Colonic mucosa (tissue), 4 donors: ENCODE measurements at regions not wholly inside any gene's neighbourhood (a gene's known extent, or its start where the extent isn't known, plus 50 kb on each side); places are given as distances from the start of the nearest gene placed in this dataset.

ENCODE experiments used
- DNase-seq: peaks from one replicate; pipeline ENCODE4 v3.0.0-alpha.2; 2020
- H3K27ac ChIP-seq: fragments of 200-600 bp; one replicate; pipeline ENCODE4 v1.8.0; 2021
- H3K27me3 ChIP-seq: fragments of 200-600 bp; one replicate; pipeline ENCODE4 v1.8.0; 2021
- H3K36me3 ChIP-seq: fragments of 200-600 bp; one replicate; pipeline ENCODE4 v1.8.0; 2021
- H3K4me1 ChIP-seq: fragments of 200-600 bp; one replicate; pipeline ENCODE4 v1.8.0; 2021; ENCODE audit warnings: mild to moderate bottlenecking
- H3K4me3 ChIP-seq: fragments of 200-600 bp; one replicate; pipeline ENCODE4 v1.8.0; 2021
- H3K9ac ChIP-seq, 2 donors: one replicate each; pipeline ENCODE4 v1.7.0; 2013; ENCODE audit warnings: control low read depth in 2 of 2, low read depth in 2 of 2, low read length in 2 of 2
- H3K9me3 ChIP-seq: fragments of 200-600 bp; one replicate; pipeline ENCODE4 v1.8.0; 2021
- CTCF ChIP-seq: fragments of 200-600 bp; IDR thresholded peaks from one replicate; pipeline ENCODE4 v1.8.0; 2022; ENCODE audit warnings: antibody characterized with exemption, mild to moderate bottlenecking
- intact Hi-C: fragments of 100-400 bp; cut with DNase I; formaldehyde crosslinking; loops from one replicate; pipeline ENCODE4 v1.14.1; 2022
- donor health status: healthy.
- donor health status: DM: no; HTN: no; CAD: no.
- donor health status: DM: no; HTN: no; CAD: no.

DNA sequence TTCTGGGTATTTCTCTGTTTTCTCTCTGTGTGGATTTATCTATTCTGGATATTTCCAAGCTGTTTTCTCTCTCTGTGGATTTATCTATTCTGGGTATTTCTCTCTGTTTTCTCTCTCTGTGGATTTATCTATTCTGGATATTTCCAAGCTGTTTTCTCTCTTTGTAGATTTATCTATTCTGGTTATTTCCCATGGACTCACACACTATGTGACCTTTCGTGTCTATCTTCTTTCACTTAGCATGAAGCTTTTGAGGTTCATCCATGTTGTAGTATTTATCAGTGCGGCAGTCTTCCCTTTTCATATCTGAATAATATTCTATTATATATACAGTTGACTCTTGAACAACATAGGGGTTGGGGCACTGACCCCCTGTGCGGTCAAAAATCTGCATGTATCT is 435.0 kb upstream of the CNTNAP2 start:
- H3K9me3 ChIP-seq = no peaks in the 10 kb centered on the region
- H3K36me3 ChIP-seq = no peaks in the 10 kb centered on the region
- no peaks in the 10 kb centered on the region for H3K27me3 ChIP-seq
- H3K9ac ChIP-seq = no peak overlapping the region
- DNase-seq = no peak
- no peak overlapping the region for H3K27ac ChIP-seq
- H3K4me1 ChIP-seq = no peaks in the 10 kb centered on the region
- no peak for TF ChIP-seq CTCF
- intact Hi-C loops = no loop called here
- H3K4me3 ChIP-seq = no peak overlapping the region

DNA sequence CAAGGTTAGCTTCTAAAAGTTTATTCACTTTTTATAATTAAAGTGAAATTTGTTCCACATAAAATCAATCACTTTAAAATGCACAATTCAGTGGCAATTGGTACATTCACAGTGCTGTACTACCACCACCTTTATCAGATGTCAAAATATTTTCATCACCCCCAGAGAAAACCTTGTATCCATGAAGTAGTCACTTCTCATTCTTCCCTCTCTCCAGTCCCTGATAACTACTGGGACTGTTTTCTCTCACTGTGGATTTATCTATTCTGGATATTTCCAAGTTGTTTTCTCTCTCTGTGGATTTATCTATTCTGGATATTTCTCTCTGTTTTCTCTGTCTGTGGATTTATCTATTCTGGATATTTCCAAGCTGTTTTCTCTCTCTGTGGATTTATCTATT is 435.4 kb upstream of the CNTNAP2 start:
- TF ChIP-seq CTCF = no peak
- no peaks in the 10 kb centered on the region for H3K36me3 ChIP-seq
- intact Hi-C loops = no loop called here
- H3K4me1 ChIP-seq = no peaks in the 10 kb centered on the region
- DNase-seq = no peak
- no peak overlapping the region for H3K27ac ChIP-seq
- no peak overlapping the region for H3K9ac ChIP-seq
- H3K9me3 ChIP-seq = no peaks in the 10 kb centered on the region
- no peak overlapping the region for H3K4me3 ChIP-seq
- no peaks in the 10 kb centered on the region for H3K27me3 ChIP-seq

- Histone ChIP-seq H3K4me1 (no peaks in the 10 kb centered on the region), H3K4me3 (no peak overlapping the region), H3K9me3 (no peaks in the 10 kb centered on the region), H3K27ac (no peak overlapping the region), H3K36me3 (no peaks in the 10 kb centered on the region), H3K27me3 (no peaks in the 10 kb centered on the region), H3K9ac (no peak overlapping the region)
- no peak for DNase-seq
- intact Hi-C loops = no loop called here
- no peak for TF ChIP-seq CTCF
These were observed 450.9 kb upstream of the CNTNAP2 start for GRCh38 chr7:145665499-145666258.

GRCh38 chr7:145655666-145656065 is 460.9 kb upstream of the CNTNAP2 start:
- Histone ChIP-seq H3K27ac (no peak overlapping the region), H3K4me1 (no peaks in the 10 kb centered on the region)
- TF ChIP-seq CTCF = no peak

GRCh38 chr7:145645135-145645515 is 471.5 kb upstream of the CNTNAP2 start:
- H3K27me3 ChIP-seq = no peaks in the 10 kb centered on the region
- DNase-seq = no peak
- no peaks in the 10 kb centered on the region for H3K9me3 ChIP-seq
- H3K36me3 ChIP-seq = no peaks in the 10 kb centered on the region
- H3K9ac ChIP-seq = no peak overlapping the region
- no peak overlapping the region for H3K27ac ChIP-seq
- no peak for TF ChIP-seq CTCF
- no peak overlapping the region for H3K4me3 ChIP-seq
- intact Hi-C loops = no loop called here
- H3K4me1 ChIP-seq = no peaks in the 10 kb centered on the region

More at GRCh38 chr7:145655666-145656065, 460.9 kb upstream of the CNTNAP2 start:
- Histone ChIP-seq H3K9me3 (no peaks in the 10 kb centered on the region), H3K27me3 (no peaks in the 10 kb centered on the region), H3K4me3 (no peak overlapping the region), H3K36me3 (no peaks in the 10 kb centered on the region), H3K9ac (no peak overlapping the region)
- intact Hi-C loops = no loop called here
- no peak for DNase-seq
